ENCODE measurements at regions not wholly inside any gene's neighbourhood (a gene's known extent, or its start where the extent isn't known, plus 50 kb on each side); places are given as distances from the start of the nearest gene placed in this dataset.

DNA sequence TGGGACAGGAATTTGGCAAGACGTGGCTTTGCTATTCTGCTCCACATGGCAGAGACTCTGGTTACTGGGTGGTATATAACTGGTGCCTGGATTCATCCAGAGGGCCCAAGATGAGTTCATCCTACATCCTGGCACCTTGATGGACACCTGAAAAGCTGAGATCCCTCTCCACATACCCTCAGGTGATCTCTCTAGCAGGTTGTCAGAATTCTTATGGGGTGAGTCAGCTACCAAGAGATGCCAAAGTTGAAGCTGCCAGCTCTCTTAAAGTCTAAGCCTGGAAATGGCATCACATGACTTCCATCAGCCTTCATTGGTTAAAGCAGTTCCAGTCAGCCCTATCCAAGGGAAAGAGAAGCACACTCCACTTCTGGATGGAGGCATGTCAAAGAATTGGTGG lies 300.7 kb upstream of the SEL1L start:
- TF ChIP-seq, protein P1, sequence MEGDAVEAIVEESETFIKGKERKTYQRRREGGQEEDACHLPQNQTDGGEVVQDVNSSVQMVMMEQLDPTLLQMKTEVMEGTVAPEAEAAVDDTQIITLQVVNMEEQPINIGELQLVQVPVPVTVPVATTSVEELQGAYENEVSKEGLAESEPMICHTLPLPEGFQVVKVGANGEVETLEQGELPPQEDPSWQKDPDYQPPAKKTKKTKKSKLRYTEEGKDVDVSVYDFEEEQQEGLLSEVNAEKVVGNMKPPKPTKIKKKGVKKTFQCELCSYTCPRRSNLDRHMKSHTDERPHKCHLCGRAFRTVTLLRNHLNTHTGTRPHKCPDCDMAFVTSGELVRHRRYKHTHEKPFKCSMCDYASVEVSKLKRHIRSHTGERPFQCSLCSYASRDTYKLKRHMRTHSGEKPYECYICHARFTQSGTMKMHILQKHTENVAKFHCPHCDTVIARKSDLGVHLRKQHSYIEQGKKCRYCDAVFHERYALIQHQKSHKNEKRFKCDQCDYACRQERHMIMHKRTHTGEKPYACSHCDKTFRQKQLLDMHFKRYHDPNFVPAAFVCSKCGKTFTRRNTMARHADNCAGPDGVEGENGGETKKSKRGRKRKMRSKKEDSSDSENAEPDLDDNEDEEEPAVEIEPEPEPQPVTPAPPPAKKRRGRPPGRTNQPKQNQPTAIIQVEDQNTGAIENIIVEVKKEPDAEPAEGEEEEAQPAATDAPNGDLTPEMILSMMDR (IDR thresholded peaks at IDR 0.05; ENCODE audit: insufficient read depth, low read length), result no peak
- TF ChIP-seq, protein P2, sequence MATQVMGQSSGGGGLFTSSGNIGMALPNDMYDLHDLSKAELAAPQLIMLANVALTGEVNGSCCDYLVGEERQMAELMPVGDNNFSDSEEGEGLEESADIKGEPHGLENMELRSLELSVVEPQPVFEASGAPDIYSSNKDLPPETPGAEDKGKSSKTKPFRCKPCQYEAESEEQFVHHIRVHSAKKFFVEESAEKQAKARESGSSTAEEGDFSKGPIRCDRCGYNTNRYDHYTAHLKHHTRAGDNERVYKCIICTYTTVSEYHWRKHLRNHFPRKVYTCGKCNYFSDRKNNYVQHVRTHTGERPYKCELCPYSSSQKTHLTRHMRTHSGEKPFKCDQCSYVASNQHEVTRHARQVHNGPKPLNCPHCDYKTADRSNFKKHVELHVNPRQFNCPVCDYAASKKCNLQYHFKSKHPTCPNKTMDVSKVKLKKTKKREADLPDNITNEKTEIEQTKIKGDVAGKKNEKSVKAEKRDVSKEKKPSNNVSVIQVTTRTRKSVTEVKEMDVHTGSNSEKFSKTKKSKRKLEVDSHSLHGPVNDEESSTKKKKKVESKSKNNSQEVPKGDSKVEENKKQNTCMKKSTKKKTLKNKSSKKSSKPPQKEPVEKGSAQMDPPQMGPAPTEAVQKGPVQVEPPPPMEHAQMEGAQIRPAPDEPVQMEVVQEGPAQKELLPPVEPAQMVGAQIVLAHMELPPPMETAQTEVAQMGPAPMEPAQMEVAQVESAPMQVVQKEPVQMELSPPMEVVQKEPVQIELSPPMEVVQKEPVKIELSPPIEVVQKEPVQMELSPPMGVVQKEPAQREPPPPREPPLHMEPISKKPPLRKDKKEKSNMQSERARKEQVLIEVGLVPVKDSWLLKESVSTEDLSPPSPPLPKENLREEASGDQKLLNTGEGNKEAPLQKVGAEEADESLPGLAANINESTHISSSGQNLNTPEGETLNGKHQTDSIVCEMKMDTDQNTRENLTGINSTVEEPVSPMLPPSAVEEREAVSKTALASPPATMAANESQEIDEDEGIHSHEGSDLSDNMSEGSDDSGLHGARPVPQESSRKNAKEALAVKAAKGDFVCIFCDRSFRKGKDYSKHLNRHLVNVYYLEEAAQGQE (IDR thresholded peaks at IDR 0.05; ENCODE audit: insufficient replicate concordance, low read depth), result no peak
- TF ChIP-seq POLR2AphosphoS5 (IDR thresholded peaks at IDR 0.05; ENCODE audit: low read depth) (no peak), GABPA (IDR thresholded peaks at IDR 0.05; ENCODE audit: low read depth) (no peak), SPI1 (IDR thresholded peaks at IDR 0.05; ENCODE audit: borderline replicate concordance, low read depth) (no peak)
